ENCODE measurements at regions not wholly inside any gene's neighbourhood (a gene's known extent, or its start where the extent isn't known, plus 50 kb on each side); places are given as distances from the start of the nearest gene placed in this dataset.

DNA sequence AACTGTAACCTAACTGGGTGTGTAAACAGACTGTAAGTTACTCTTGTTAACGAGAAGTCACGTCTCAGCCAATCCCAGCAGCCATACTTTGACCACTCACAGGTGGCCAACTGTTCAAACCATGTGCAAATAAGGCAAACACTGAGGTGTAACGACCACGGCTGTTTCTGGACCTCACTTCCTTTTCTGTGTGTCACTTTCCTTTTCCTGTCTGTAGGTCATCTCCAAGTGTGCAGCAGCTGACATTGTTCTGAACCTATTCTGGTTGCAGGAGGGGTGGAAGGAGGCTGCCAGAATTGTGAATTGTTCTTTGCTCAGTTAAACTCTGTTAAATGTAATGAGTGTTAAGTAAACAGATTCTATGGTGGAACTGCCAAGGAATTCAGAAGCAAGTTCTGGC, 627.4 kb downstream of the KCNJ2 start:
- Mint-ChIP-seq H3K4me3 (no peak overlapping the region), H3K27me3 (no peaks in the 10 kb centered on the region), H3K4me1 (no peaks in the 10 kb centered on the region), H3K9me3 (ENCODE audit: insufficient read depth) (no peaks in the 10 kb centered on the region), H3K27ac (no peak overlapping the region)
- Histone ChIP-seq H3K4me2 (replicated peaks; ENCODE audit: low read depth, low read length, poor library complexity, severe bottlenecking) (no peak overlapping the region), H3K27ac (ENCODE audit: low read length in 2 of 2) (no peak overlapping the region), H3K4me1 (ENCODE audit: control insufficient read depth in 2 of 2, insufficient read depth in 2 of 2, low read length in 2 of 2) (no peaks in the 10 kb centered on the region), H4K20me1 (ENCODE audit: control insufficient read depth, insufficient read depth, low read length, poor library complexity, severe bottlenecking) (no peaks in the 10 kb centered on the region), H2AFZ (ENCODE audit: insufficient read depth, low read depth, low read length, poor library complexity, severe bottlenecking) (no peak overlapping the region), H3K27me3 (replicated peaks in 1 of 4; ENCODE audit: control extremely low read depth in 1 of 4, control insufficient read depth in 3 of 4, insufficient read depth in 4 of 4, low read length in 3 of 4) (no peaks in the 10 kb centered on the region), H3K9me3 (ENCODE audit: control extremely low read depth in 1 of 3, control insufficient read depth in 2 of 3, insufficient read depth in 1 of 3, low read length in 2 of 3) (no peaks in the 10 kb centered on the region), H3K4me3 (ENCODE audit: control extremely low read depth in 1 of 5, extremely low read depth in 1 of 5, insufficient read depth in 1 of 5, low read depth in 2 of 5, low read length in 4 of 5) (no peak overlapping the region), H3K36me3 (replicated peaks in 1 of 2; ENCODE audit: control extremely low read depth in 1 of 2, control insufficient read depth in 1 of 2, extremely low read depth in 1 of 2, insufficient read depth in 2 of 2, low read length in 1 of 2) (no peaks in the 10 kb centered on the region), H3K79me2 (ENCODE audit: control insufficient read depth, insufficient read depth, low read length) (no peaks in the 10 kb centered on the region), H3K9ac (ENCODE audit: low read length) (no peak overlapping the region)
- ChIA-PET POLR2A (no interaction called here), CTCF (no interaction called here)
- 66% methylated on average over 4 of the region's 4 CpGs for WGBS (ENCODE audit: insufficient coverage)
- no peak for DNase-seq
- ATAC-seq (ENCODE audit: low read depth), result no peak
- intact Hi-C loops (cut with micrococcal nuclease), result no loop called here
- no peak for TF ChIP-seq EZH2 (IDR thresholded peaks at IDR 0.05; ENCODE audit: borderline replicate concordance, insufficient read depth, low read depth, low read length, poor library complexity, severe bottlenecking)

DNA sequence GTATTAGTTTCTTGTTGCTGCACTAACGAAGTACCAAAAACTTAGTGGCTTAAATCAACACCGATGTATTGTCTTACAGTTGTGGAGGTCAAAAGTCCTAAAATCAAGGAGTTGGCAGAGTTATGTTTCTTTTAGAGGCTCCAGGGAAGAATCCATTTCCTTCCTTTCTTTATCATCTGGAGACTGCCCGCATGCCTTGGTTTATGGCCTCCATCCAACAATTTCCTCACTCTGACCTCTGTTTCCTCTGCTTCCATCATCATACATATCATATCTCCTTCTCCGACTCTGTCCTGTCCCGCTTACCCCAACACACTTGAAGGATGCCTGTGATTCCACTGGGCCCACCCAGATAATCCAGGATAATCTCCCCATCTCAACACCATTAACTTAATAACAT, 627.8 kb downstream of the KCNJ2 start:
- H3K9me3 Mint-ChIP-seq (ENCODE audit: insufficient read depth), result no peaks in the 10 kb centered on the region
- Histone ChIP-seq H3K36me3 (replicated peaks in 1 of 2; ENCODE audit: control extremely low read depth in 1 of 2, control insufficient read depth in 1 of 2, extremely low read depth in 1 of 2, insufficient read depth in 2 of 2, low read length in 1 of 2) (no peaks in the 10 kb centered on the region), H3K27me3 (replicated peaks in 1 of 4; ENCODE audit: control extremely low read depth in 1 of 4, control insufficient read depth in 3 of 4, insufficient read depth in 4 of 4, low read length in 3 of 4) (no peaks in the 10 kb centered on the region), H3K4me2 (replicated peaks; ENCODE audit: low read depth, low read length, poor library complexity, severe bottlenecking) (no peak overlapping the region), H3K79me2 (ENCODE audit: control insufficient read depth, insufficient read depth, low read length) (no peaks in the 10 kb centered on the region), H3K4me1 (ENCODE audit: control insufficient read depth in 2 of 2, insufficient read depth in 2 of 2, low read length in 2 of 2) (no peaks in the 10 kb centered on the region), H3K4me3 (ENCODE audit: control extremely low read depth in 1 of 5, extremely low read depth in 1 of 5, insufficient read depth in 1 of 5, low read depth in 2 of 5, low read length in 4 of 5) (no peak overlapping the region), H3K9me3 (ENCODE audit: control extremely low read depth in 1 of 3, control insufficient read depth in 2 of 3, insufficient read depth in 1 of 3, low read length in 2 of 3) (no peaks in the 10 kb centered on the region), H4K20me1 (ENCODE audit: control insufficient read depth, insufficient read depth, low read length, poor library complexity, severe bottlenecking) (no peaks in the 10 kb centered on the region), H3K27ac (ENCODE audit: low read length in 2 of 2) (no peak overlapping the region), H2AFZ (ENCODE audit: insufficient read depth, low read depth, low read length, poor library complexity, severe bottlenecking) (no peak overlapping the region), H3K9ac (ENCODE audit: low read length) (no peak overlapping the region)
- H3K27me3 Mint-ChIP-seq, result no peaks in the 10 kb centered on the region
- ChIA-PET CTCF (no interaction called here), POLR2A (no interaction called here)
- H3K27ac Mint-ChIP-seq, result no peak overlapping the region
- intact Hi-C loops (cut with micrococcal nuclease), result no loop called here
- no peak overlapping the region for H3K4me3 Mint-ChIP-seq
- ATAC-seq (ENCODE audit: low read depth), result no peak
- H3K4me1 Mint-ChIP-seq, result no peaks in the 10 kb centered on the region
- TF ChIP-seq EZH2 (IDR thresholded peaks at IDR 0.05; ENCODE audit: borderline replicate concordance, insufficient read depth, low read depth, low read length, poor library complexity, severe bottlenecking), result no peak
- TF ChIP-seq, protein P1, sequence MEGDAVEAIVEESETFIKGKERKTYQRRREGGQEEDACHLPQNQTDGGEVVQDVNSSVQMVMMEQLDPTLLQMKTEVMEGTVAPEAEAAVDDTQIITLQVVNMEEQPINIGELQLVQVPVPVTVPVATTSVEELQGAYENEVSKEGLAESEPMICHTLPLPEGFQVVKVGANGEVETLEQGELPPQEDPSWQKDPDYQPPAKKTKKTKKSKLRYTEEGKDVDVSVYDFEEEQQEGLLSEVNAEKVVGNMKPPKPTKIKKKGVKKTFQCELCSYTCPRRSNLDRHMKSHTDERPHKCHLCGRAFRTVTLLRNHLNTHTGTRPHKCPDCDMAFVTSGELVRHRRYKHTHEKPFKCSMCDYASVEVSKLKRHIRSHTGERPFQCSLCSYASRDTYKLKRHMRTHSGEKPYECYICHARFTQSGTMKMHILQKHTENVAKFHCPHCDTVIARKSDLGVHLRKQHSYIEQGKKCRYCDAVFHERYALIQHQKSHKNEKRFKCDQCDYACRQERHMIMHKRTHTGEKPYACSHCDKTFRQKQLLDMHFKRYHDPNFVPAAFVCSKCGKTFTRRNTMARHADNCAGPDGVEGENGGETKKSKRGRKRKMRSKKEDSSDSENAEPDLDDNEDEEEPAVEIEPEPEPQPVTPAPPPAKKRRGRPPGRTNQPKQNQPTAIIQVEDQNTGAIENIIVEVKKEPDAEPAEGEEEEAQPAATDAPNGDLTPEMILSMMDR (IDR thresholded peaks at IDR 0.05), result no peak
- no peak for DNase-seq
- WGBS (ENCODE audit: insufficient coverage), result 95% methylated on average over 5 of the region's 5 CpGs

Data from B cell (primary cell).